ENCODE measurements at regions not wholly inside any gene's neighbourhood (a gene's known extent, or its start where the extent isn't known, plus 50 kb on each side); places are given as distances from the start of the nearest gene placed in this dataset.

- TF ChIP-seq, protein P1, sequence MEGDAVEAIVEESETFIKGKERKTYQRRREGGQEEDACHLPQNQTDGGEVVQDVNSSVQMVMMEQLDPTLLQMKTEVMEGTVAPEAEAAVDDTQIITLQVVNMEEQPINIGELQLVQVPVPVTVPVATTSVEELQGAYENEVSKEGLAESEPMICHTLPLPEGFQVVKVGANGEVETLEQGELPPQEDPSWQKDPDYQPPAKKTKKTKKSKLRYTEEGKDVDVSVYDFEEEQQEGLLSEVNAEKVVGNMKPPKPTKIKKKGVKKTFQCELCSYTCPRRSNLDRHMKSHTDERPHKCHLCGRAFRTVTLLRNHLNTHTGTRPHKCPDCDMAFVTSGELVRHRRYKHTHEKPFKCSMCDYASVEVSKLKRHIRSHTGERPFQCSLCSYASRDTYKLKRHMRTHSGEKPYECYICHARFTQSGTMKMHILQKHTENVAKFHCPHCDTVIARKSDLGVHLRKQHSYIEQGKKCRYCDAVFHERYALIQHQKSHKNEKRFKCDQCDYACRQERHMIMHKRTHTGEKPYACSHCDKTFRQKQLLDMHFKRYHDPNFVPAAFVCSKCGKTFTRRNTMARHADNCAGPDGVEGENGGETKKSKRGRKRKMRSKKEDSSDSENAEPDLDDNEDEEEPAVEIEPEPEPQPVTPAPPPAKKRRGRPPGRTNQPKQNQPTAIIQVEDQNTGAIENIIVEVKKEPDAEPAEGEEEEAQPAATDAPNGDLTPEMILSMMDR (IDR thresholded peaks at IDR 0.05) = no peak
- TF ChIP-seq POLR2A (IDR thresholded peaks at IDR 0.05) = no peak
Observed at GRCh38 chr13:109400209-109400608, 386.2 kb downstream of the IRS2 start.
